Adrenal gland (tissue), 9 donors: ENCODE measurements at regions not wholly inside any gene's neighbourhood (a gene's known extent, or its start where the extent isn't known, plus 50 kb on each side); places are given as distances from the start of the nearest gene placed in this dataset.
"Not testable (repeated sequence)": the region's sequence is repeated elsewhere in the genome, so short reads cannot be mapped to it uniquely, and the experiment has no call there.

Source experiments
- DNase-seq, 7 donors: peaks; one replicate each; pipeline ENCODE4 v3.0.0-alpha.2; 2019 to 2020
- H3K27ac ChIP-seq, 5 donors: fragments of 200-600 bp; sonication (generic) in 4 of 5; 1 replicate in 3 of 5; 2 replicates in 2 of 5; pipeline versions ENCODE4 v1.5.1 to v1.8.0; 2016 to 2020; ENCODE audit warnings: mild to moderate bottlenecking in 1 of 5
- H3K27me3 ChIP-seq: fragments of 200-600 bp; 2 replicates; pipeline ENCODE4 v1.8.0; 2021
- H3K36me3 ChIP-seq, 2 donors: fragments of 200-600 bp; replicated peaks in 1 of 2; 1 replicate in 1 of 2; 2 replicates in 1 of 2; pipeline versions ENCODE4 v1.5.1 to v1.8.0; 2018 to 2022
- H3K4me1 ChIP-seq, 2 donors: fragments of 200-600 bp; replicated peaks in 1 of 2; 1 replicate in 1 of 2; 2 replicates in 1 of 2; pipeline versions ENCODE4 v1.5.1 to v1.8.0; 2018 to 2021
- H3K4me3 ChIP-seq, 4 donors: fragments of 200-600 bp; sonication (generic) in 3 of 4; one replicate each; pipeline ENCODE4 v1.5.1; 2016 to 2018
- H3K9me3 ChIP-seq, 3 donors: fragments of 200-600 bp; sonication (generic) in 1 of 3; replicated peaks in 1 of 3; 1 replicate in 2 of 3; 2 replicates in 1 of 3; pipeline versions ENCODE4 v1.5.1 to v1.8.0; 2016 to 2021
- POLR2A ChIP-seq, 2 donors: fragments of 450-650 bp; IDR thresholded peaks; one replicate each; pipeline ENCODE4 v1.6.1; 2017; ENCODE audit warnings: antibody characterized with exemption in 2 of 2, mild to moderate bottlenecking in 2 of 2, moderate library complexity in 1 of 2
- WGBS, 4 donors: extraction: QIAGEN DNeasy Blood & Tissue Kit in 2 of 4; methylation state at CpG; one replicate each; pipeline versions ENCODE4 v1.1.5 to v1.1.7; 2013 to 2017; 5-methylcytosine and 5-hydroxymethylcytosine counted together
- intact Hi-C, 2 donors: fragments of 100-400 bp; cut with DNase I; formaldehyde crosslinking; loops; one replicate each; pipeline versions ENCODE4 v1.14.1 to v1.15.0; 2022 to 2023
- TF ChIP-seq, protein P1 (sequence below), 6 experiments: fragments of 450-650 bp in 4 of 6; fragments of 200-600 bp in 2 of 6; sonication (generic) in 1 of 6; IDR thresholded peaks; 1 replicate in 5 of 6; 2 replicates in 1 of 6; pipeline versions ENCODE4 v1.5.1 to v1.8.0; 2016 to 2021; ENCODE audit warnings: antibody characterized with exemption in 6 of 6, mild to moderate bottlenecking in 2 of 6, moderate library complexity in 1 of 6
- donor health status: healthy with polysubstance abuse.
- donor health status: Bipolar disorder and iron deficiency.
- donor health status: DM: yes; HTN: yes; CAD: no.
- donor health status: DM: no; HTN: no; CAD: no.
- donor health status: DM: no; HTN: no; CAD: no.

DNA sequence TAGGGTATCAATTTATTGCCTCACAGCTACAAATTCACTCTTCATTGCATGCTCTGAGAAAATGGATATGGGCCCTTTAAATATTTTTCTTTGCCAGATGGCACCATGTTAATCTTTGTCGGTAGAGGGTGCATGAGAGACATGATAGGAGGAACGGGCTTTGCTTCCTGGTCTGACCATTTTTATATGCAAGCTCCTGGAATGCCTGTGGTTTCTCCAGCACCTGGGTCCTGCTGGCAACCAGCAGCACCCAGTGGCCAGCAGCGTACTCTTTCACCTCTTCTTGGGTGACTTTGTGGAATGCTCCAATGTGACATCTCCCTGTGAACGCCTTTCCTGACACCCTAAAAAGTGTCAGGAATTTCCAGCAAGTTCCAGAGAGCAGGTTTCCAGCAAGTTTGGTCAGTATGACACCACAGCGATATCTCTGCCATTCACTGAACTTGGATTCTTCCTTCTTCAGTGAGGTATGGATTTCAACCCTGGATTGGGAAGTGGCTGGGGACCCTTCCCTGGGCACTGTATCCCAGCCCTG lies 140.3 kb upstream of the PGRMC2 start:
- Histone ChIP-seq H3K4me3 (peak overlapping the region in 1 of 4 donors; percentile 24), H3K27ac (peak overlapping the region in 1 of 5 donors; percentile 54), H3K4me1 (peaks cover 0 to 19% of the 10 kb centered on the region in 2 donors), H3K36me3 (no peaks in the 10 kb centered on the region), H3K9me3 (no peaks in the 10 kb centered on the region), H3K27me3 (no peaks in the 10 kb centered on the region)
- WGBS, 4 donors, result 52 to 62% (median 57%) methylated on average over 5 of the region's 5 CpGs
- TF ChIP-seq, protein P1, sequence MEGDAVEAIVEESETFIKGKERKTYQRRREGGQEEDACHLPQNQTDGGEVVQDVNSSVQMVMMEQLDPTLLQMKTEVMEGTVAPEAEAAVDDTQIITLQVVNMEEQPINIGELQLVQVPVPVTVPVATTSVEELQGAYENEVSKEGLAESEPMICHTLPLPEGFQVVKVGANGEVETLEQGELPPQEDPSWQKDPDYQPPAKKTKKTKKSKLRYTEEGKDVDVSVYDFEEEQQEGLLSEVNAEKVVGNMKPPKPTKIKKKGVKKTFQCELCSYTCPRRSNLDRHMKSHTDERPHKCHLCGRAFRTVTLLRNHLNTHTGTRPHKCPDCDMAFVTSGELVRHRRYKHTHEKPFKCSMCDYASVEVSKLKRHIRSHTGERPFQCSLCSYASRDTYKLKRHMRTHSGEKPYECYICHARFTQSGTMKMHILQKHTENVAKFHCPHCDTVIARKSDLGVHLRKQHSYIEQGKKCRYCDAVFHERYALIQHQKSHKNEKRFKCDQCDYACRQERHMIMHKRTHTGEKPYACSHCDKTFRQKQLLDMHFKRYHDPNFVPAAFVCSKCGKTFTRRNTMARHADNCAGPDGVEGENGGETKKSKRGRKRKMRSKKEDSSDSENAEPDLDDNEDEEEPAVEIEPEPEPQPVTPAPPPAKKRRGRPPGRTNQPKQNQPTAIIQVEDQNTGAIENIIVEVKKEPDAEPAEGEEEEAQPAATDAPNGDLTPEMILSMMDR (IDR thresholded peaks at IDR 0.05), result peak; percentile 11 to 59 (median 50)
- TF ChIP-seq POLR2A (IDR thresholded peaks at IDR 0.05), result no peak
- intact Hi-C loops, result no loop called here
- DNase-seq, result peak; percentile 26 to 73 (median 59)

DNA sequence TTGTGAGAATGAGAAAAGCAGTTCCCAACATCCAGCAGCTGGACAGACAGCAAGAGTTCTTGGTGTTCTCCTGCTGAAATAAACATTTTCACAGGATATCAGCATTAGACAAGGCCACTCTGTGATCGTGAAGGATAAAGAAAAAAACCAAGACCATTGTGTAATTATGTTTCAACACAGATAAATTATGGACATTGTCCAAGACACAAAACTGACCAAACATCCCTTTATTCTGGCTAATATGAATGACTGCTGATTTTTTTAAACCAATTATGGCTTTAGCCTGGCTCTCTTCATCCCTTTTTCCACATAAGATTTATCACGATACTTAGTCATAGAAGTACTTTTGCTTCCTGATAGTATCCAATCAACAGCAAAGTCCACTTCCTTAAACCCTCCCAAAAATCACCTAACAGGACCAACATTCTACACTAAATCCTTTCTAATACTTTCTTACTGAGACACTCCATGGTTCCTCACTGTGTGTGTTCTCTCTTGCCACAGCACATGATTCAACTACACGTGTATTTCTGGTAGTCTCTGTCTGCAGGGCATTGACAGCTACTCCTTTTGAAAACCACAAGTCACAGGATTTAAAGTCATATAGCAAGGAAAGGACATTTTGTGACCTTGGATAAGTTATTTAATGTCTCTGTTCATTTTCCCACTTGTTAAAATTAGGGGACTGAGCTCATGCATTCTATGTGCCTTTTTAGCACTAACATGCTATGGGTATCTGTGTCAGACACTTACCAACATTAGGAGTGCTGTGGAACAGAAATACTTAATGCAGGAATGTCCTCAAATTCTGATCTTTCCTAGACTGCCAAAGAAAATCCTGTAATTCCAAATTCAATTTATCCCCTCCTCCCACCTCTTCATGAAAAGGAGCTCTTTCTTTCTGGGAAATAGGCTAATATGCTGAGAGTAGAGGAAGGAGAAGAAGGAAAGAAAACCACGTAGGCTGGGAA lies 137.2 kb upstream of the PGRMC2 start:
- Histone ChIP-seq H3K27ac (peak overlapping the region; percentile 28 to 73 (median 39)), H3K4me3 (no peak overlapping the region), H3K36me3 (no peaks in the 10 kb centered on the region), H3K27me3 (no peaks in the 10 kb centered on the region), H3K9me3 (no peaks in the 10 kb centered on the region), H3K4me1 (peaks cover 0 to 19% of the 10 kb centered on the region in 2 donors)
- WGBS, 4 donors, result 40 to 46% (median 43%) methylated on average over 4 of the region's 4 CpGs
- TF ChIP-seq, protein P1 (IDR thresholded peaks at IDR 0.05), result no peak
- TF ChIP-seq POLR2A (IDR thresholded peaks at IDR 0.05), result no peak
- peak in 1 of 7 donors; percentile 24 for DNase-seq
- intact Hi-C loops, result no loop called here

DNA sequence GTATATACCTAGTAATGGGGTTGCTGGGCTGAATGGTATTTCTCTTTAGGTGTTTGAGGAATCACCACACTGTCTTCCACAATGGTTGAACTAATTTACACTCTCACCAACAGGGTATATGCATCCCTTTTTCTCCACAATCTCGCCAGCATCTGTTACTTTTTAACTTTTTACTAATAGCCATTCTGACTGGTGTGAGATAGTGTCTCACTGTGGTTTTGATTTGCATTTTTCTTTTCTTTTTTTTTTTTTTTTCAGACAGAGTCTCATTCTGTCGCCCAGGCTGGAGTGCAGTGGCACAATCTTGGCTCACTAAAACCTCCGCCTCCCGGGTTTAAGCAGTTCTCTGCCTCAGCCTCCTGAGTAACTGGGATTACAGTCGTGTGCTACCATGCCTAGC lies 134.7 kb upstream of the PGRMC2 start:
- peaks cover 0 to 19% of the 10 kb centered on the region in 2 donors for H3K4me1 ChIP-seq
- WGBS, 4 donors, result 91 to 97% (median 92%) methylated on average over 5 of the region's 5 CpGs
- intact Hi-C loops, H3K36me3 ChIP-seq, H3K9me3 ChIP-seq, H3K27ac ChIP-seq, H3K4me3 ChIP-seq, H3K27me3 ChIP-seq, DNase-seq: not testable (repeated sequence)

DNA sequence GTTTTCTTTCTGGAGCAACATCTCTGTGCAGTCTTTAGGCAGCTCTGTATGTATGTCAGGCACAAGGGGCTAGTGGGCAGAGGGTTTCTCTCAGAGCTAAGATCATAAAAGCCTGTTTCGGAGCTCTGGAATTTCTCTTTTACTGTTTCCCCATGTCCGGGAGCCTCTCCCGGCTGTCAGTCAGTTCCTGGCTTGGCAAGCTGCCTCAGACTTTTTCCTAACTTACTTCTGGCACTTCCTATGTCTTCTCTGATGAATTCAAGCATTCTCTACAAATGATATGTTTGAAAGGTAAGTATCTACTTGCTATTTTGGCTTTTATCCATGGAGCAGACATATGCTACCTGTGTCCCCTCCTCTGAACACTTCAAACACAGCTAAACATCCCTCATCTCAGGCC lies 129.3 kb upstream of the PGRMC2 start:
- Histone ChIP-seq H3K27ac (no peak overlapping the region), H3K9me3 (no peaks in the 10 kb centered on the region), H3K27me3 (no peaks in the 10 kb centered on the region), H3K36me3 (no peaks in the 10 kb centered on the region), H3K4me1 (no peaks in the 10 kb centered on the region), H3K4me3 (no peak overlapping the region)
- DNase-seq, result peak in 2 of 7 donors; percentile 6 to 21
- TF ChIP-seq, protein P1 (IDR thresholded peaks at IDR 0.05), result no peak
- TF ChIP-seq POLR2A (IDR thresholded peaks at IDR 0.05), result no peak
- intact Hi-C loops, result no loop called here
- 63 to 66% (median 64%) methylated on average over 3 of the region's 3 CpGs for WGBS, 4 donors
